ENCODE measurements at regions not wholly inside any gene's neighbourhood (a gene's known extent, or its start where the extent isn't known, plus 50 kb on each side); places are given as distances from the start of the nearest gene placed in this dataset.

GRCh38 chr5:91535499-91535898 is 152.4 kb upstream of the ARRDC3 start (continued):
- TF ChIP-seq REST (IDR thresholded peaks at IDR 0.05; ENCODE audit: unreplicated experiment) (no peak), POLR2AphosphoS5 (IDR thresholded peaks at IDR 0.05; ENCODE audit: low read depth) (no peak)

- Mint-ChIP-seq H3K36me3 (ENCODE audit: low read depth) (no peaks in the 10 kb centered on the region), H3K27me3 (ENCODE audit: insufficient read depth, low read depth, poor library complexity) (no peaks in the 10 kb centered on the region), H3K4me1 (peaks cover 12% of the 10 kb centered on the region), H3K4me3 (no peak overlapping the region), H3K27ac (peak overlapping the region; percentile 47; the same call in 1 of the 2 replicates), H3K9me3 (0 out of 3 replicates have a peak, but pooled peaks cover under 1% of the 10 kb centered on the region)
- Histone ChIP-seq H3K79me2 (replicated peaks; ENCODE audit: insufficient read depth) (no peaks in the 10 kb centered on the region), H3K4me2 (no peak overlapping the region), H3K4me3 (no peak overlapping the region), H3F3A (replicated peaks; ENCODE audit: low read depth) (no peaks in the 10 kb centered on the region), H3K36me3 (ENCODE audit: insufficient read depth) (no peaks in the 10 kb centered on the region), H2AFZ (no peak overlapping the region), H3K4me1 (ENCODE audit: insufficient read depth) (peaks cover 5% of the 10 kb centered on the region), H3K9me2 (ENCODE audit: insufficient read depth) (no peaks in the 10 kb centered on the region), H3K27me3 (ENCODE audit: insufficient read depth) (no peaks in the 10 kb centered on the region), H3K27ac (ENCODE audit: low read depth) (no peak overlapping the region), H4K20me1 (replicated peaks; ENCODE audit: insufficient read depth) (no peaks in the 10 kb centered on the region)
- DNase-seq (ENCODE audit: low spot score): no peak
- ATAC-seq: no peak
- TF ChIP-seq ZNF114 (CRISPR knock-in tag; IDR thresholded peaks at IDR 0.05): no peak
- TF ChIP-seq EZH2 (IDR thresholded peaks at IDR 0.05; ENCODE audit: low read depth, unreplicated experiment): no peak
- no peak for TF ChIP-seq CTCF (conservative IDR thresholded peaks at IDR 0.05; ENCODE audit: low read depth in 2 of 2)
- no peak for TF ChIP-seq POLR2AphosphoS5 (IDR thresholded peaks at IDR 0.05; ENCODE audit: low read depth)
- TF ChIP-seq ZNF462 (CRISPR knock-in tag; IDR thresholded peaks at IDR 0.05): no peak
- no peak for TF ChIP-seq STAT1 (IDR thresholded peaks at IDR 0.05; ENCODE audit: unreplicated experiment)
Measured at GRCh38 chr5:91534332-91534731, 151.2 kb upstream of the ARRDC3 start.

All from GM23338 (cell line).